ENCODE measurements at regions not wholly inside any gene's neighbourhood (a gene's known extent, or its start where the extent isn't known, plus 50 kb on each side); places are given as distances from the start of the nearest gene placed in this dataset.

GRCh38 chr6:169157197-169158148 is 96.2 kb downstream of the THBS2 start:
- no peak for TF ChIP-seq CTCF (IDR thresholded peaks at IDR 0.05; ENCODE audit: extremely low read depth, insufficient read depth, missing control alignments)
- peak; percentile 9 for DNase-seq (ENCODE audit: low spot score)
- in situ Hi-C loops (cut with MboI; ENCODE audit: low pct_unique_long_range_greater_than_20kb, low sequenced_read_pairs, unreplicated experiment) = no loop called here

GRCh38 chr6:169156793-169157147 is 96.9 kb downstream of the THBS2 start:
- DNase-seq (ENCODE audit: low spot score) = no peak
- TF ChIP-seq CTCF (IDR thresholded peaks at IDR 0.05; ENCODE audit: extremely low read depth, insufficient read depth, missing control alignments) = no peak
- in situ Hi-C loops (cut with MboI; ENCODE audit: low pct_unique_long_range_greater_than_20kb, low sequenced_read_pairs, unreplicated experiment) = no loop called here

- in situ Hi-C loops (cut with MboI; ENCODE audit: low pct_unique_long_range_greater_than_20kb, low sequenced_read_pairs, unreplicated experiment) = no loop called here
- TF ChIP-seq CTCF (IDR thresholded peaks at IDR 0.05; ENCODE audit: extremely low read depth, insufficient read depth, missing control alignments) = no peak
Observed at GRCh38 chr6:169156108-169156792, 97.4 kb downstream of the THBS2 start.

GRCh38 chr6:169155481-169155880 is 98.2 kb downstream of the THBS2 start:
- in situ Hi-C loops (cut with MboI; ENCODE audit: low pct_unique_long_range_greater_than_20kb, low sequenced_read_pairs, unreplicated experiment) = no loop called here
- no peak for TF ChIP-seq CTCF (IDR thresholded peaks at IDR 0.05; ENCODE audit: extremely low read depth, insufficient read depth, missing control alignments)
- no peak for DNase-seq (ENCODE audit: low spot score)

More at GRCh38 chr6:169156108-169156792, 97.4 kb downstream of the THBS2 start:
- DNase-seq (ENCODE audit: low spot score) = no peak

GRCh38 chr6:169153401-169153800 is 100.2 kb downstream of the THBS2 start:
- in situ Hi-C loops (cut with MboI; ENCODE audit: low pct_unique_long_range_greater_than_20kb, low sequenced_read_pairs, unreplicated experiment) = no loop called here
- no peak for TF ChIP-seq CTCF (IDR thresholded peaks at IDR 0.05; ENCODE audit: extremely low read depth, insufficient read depth, missing control alignments)
- DNase-seq (ENCODE audit: low spot score) = no peak

- DNase-seq (ENCODE audit: low spot score) = no peak
- no peak for TF ChIP-seq CTCF (IDR thresholded peaks at IDR 0.05; ENCODE audit: extremely low read depth, insufficient read depth, missing control alignments)
- in situ Hi-C loops (cut with MboI; ENCODE audit: low pct_unique_long_range_greater_than_20kb, low sequenced_read_pairs, unreplicated experiment) = no loop called here
Observed at GRCh38 chr6:169146521-169146920, 107.1 kb downstream of the THBS2 start.
